Muscle layer of duodenum (tissue), 2 donors: ENCODE measurements at regions not wholly inside any gene's neighbourhood (a gene's known extent, or its start where the extent isn't known, plus 50 kb on each side); places are given as distances from the start of the nearest gene placed in this dataset.
A peak's percentile ranks its signal among the peaks of the same experiment; 100 is the strongest.

Experiments
- H3K27ac ChIP-seq: one replicate; pipeline ENCODE4 v1.7.0; 2013; ENCODE audit warnings: mild to moderate bottlenecking, low read length
- H3K27me3 ChIP-seq: one replicate; pipeline ENCODE4 v1.7.0; 2013; ENCODE audit warnings: low read depth, mild to moderate bottlenecking, control low read depth, low read length
- H3K36me3 ChIP-seq, 2 donors: one replicate each; pipeline ENCODE4 v1.7.0; 2013; ENCODE audit warnings: low read length in 2 of 2, control low read depth in 1 of 2, mild to moderate bottlenecking in 1 of 2; ENCODE audit not compliant: insufficient read depth in 2 of 2, control insufficient read depth in 1 of 2
- H3K4me1 ChIP-seq, 2 donors: one replicate each; pipeline ENCODE4 v1.7.0; 2013; ENCODE audit warnings: low read length in 2 of 2, mild to moderate bottlenecking in 2 of 2, control low read depth in 1 of 2, moderate library complexity in 1 of 2; ENCODE audit not compliant: insufficient read depth in 2 of 2, control insufficient read depth in 1 of 2
- H3K4me3 ChIP-seq, 2 donors: one replicate each; pipeline ENCODE4 v1.7.0; 2013; ENCODE audit warnings: low read length in 2 of 2, low read depth in 1 of 2, mild to moderate bottlenecking in 1 of 2
- H3K9me3 ChIP-seq, 2 donors: one replicate each; pipeline ENCODE4 v1.7.0; 2013; ENCODE audit warnings: low read length in 2 of 2, control low read depth in 1 of 2, mild to moderate bottlenecking in 1 of 2; ENCODE audit not compliant: control insufficient read depth in 1 of 2
- donor health status: healthy.

- H3K27ac ChIP-seq, result no peak overlapping the region
- no peak overlapping the region for H3K4me3 ChIP-seq
- H3K27me3 ChIP-seq, result no peaks in the 10 kb centered on the region
- H3K9me3 ChIP-seq, result no peaks in the 10 kb centered on the region
- no peaks in the 10 kb centered on the region for H3K36me3 ChIP-seq
- no peaks in the 10 kb centered on the region for H3K4me1 ChIP-seq
Observed at GRCh38 chr1:87568911-87569310, 240.2 kb downstream of the LMO4 start.

DNA sequence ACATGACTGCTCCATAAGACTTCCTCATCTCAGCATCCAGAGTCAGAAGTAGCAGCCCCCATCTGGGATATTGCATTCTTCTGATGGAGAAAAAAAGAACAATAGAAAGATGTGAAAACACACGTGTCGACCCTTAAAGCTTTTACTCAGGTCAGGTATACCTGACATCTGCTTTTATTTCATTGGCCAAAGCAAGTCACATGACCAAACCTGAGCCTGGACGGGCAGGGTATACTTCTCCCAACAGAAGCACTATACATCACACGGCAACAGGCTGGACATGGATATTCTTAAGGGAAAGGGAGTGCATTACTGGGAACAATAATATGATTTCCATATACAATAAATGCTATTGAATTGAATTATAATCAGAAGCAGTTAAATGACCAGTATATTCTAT, 243.3 kb downstream of the LMO4 start:
- no peaks in the 10 kb centered on the region for H3K4me1 ChIP-seq
- no peaks in the 10 kb centered on the region for H3K36me3 ChIP-seq
- no peak overlapping the region for H3K27ac ChIP-seq
- no peaks in the 10 kb centered on the region for H3K9me3 ChIP-seq
- no peak overlapping the region for H3K4me3 ChIP-seq
- no peaks in the 10 kb centered on the region for H3K27me3 ChIP-seq

- H3K36me3 ChIP-seq, result no peaks in the 10 kb centered on the region
- no peaks in the 10 kb centered on the region for H3K9me3 ChIP-seq
- no peaks in the 10 kb centered on the region for H3K4me1 ChIP-seq
- H3K4me3 ChIP-seq, result no peak overlapping the region
- H3K27ac ChIP-seq, result no peak overlapping the region
- no peaks in the 10 kb centered on the region for H3K27me3 ChIP-seq
Observed at GRCh38 chr1:87572891-87573290, 244.2 kb downstream of the LMO4 start.

DNA sequence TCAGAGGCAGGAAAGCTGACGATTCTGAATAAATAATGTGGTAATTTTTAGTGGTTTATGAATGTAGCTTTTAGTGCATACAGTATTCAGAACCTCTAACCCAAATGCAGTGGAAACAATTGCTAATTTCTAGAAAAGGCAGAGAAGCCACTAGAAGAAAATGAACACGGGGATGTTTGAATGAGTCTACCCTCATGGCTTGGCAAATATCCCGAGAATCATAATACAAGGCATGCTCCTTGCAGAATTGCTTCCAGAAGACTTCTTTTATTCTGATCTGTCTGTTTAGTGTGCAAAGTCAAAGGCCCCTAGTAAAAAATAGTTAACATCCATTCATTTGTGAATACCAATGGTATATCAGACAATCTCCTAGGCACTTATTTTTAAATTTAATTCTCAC, 246.8 kb downstream of the LMO4 start:
- no peak overlapping the region for H3K4me3 ChIP-seq
- H3K9me3 ChIP-seq, result no peaks in the 10 kb centered on the region
- no peaks in the 10 kb centered on the region for H3K36me3 ChIP-seq
- no peak overlapping the region for H3K27ac ChIP-seq
- no peaks in the 10 kb centered on the region for H3K27me3 ChIP-seq
- no peaks in the 10 kb centered on the region for H3K4me1 ChIP-seq

DNA sequence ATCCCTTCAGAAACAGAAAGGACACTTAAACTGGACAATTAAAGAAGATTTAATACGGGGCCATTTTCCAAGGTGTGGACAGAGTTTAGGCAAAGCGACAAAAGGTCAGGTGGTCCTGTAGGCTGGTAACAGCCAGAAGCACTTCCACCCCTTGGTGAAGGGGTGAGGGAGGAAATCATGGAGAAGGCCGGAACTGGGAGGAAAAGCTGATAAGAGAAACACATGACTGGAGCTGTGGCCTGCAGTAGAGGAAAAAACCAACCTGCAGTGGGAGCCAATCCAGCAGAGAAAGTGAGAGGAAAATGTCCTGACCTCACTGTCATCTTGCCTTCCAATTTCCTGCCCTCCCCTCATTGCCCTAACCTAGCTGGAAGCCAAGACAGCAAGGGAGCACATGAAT, 249.8 kb downstream of the LMO4 start:
- H3K9me3 ChIP-seq, result no peaks in the 10 kb centered on the region
- H3K27me3 ChIP-seq, result no peaks in the 10 kb centered on the region

GRCh38 chr1:87583459-87583858, 254.8 kb downstream of the LMO4 start:
- Histone ChIP-seq H3K9me3 (no peaks in the 10 kb centered on the region), H3K4me3 (no peak overlapping the region), H3K27me3 (no peaks in the 10 kb centered on the region), H3K27ac (no peak overlapping the region), H3K4me1 (peaks cover 0 to 9% of the 10 kb centered on the region in 2 donors), H3K36me3 (no peaks in the 10 kb centered on the region)

More for the DNA sequence above, 249.8 kb downstream of the LMO4 start:
- Histone ChIP-seq H3K36me3 (no peaks in the 10 kb centered on the region), H3K27ac (no peak overlapping the region), H3K4me3 (no peak overlapping the region), H3K4me1 (no peaks in the 10 kb centered on the region)

DNA sequence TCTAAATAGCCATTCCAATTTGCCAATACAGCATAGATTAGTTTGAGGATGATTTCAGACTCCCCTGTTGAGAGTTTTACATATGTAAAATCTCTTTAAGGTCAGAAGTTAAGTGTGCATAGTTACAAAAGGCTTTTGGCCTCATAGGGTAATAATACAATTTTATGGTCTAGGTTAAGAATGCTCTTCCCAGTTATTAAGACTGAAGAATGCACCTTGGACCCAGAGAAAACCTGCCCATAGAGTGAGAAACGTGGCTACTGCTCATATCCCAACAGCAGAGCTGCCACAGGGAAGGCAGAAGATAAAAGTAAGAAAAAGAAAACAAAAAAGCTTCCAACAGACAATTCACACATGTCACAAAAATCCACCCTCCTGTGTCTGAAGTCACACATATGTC, 255.9 kb downstream of the LMO4 start:
- Histone ChIP-seq H3K4me1 (peaks cover 0 to 15% of the 10 kb centered on the region in 2 donors), H3K27me3 (no peaks in the 10 kb centered on the region), H3K4me3 (no peak overlapping the region), H3K27ac (no peak overlapping the region), H3K9me3 (no peaks in the 10 kb centered on the region), H3K36me3 (no peaks in the 10 kb centered on the region)

DNA sequence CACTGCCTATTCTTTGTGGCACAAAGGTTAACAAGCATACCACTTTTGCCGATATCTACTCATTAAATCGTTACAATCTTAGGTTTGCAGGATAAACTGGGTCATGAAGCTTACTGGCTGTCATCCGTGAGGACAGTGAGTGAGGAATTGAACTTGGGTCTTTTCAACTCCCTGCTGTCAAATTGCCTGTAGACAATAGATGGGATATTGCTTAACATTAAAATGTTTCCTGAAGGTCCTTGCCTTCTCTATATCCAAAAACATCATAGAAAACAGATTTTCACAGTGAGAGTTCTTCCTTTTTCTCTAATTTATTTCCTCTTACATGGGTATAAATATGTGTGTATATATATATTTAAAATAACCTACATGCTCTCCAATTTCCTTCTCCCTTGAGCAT, 257.8 kb downstream of the LMO4 start:
- Histone ChIP-seq H3K27me3 (no peaks in the 10 kb centered on the region), H3K27ac (no peak overlapping the region), H3K4me1 (peaks cover 0 to 26% of the 10 kb centered on the region in 2 donors), H3K9me3 (no peaks in the 10 kb centered on the region), H3K4me3 (no peak overlapping the region), H3K36me3 (no peaks in the 10 kb centered on the region)

DNA sequence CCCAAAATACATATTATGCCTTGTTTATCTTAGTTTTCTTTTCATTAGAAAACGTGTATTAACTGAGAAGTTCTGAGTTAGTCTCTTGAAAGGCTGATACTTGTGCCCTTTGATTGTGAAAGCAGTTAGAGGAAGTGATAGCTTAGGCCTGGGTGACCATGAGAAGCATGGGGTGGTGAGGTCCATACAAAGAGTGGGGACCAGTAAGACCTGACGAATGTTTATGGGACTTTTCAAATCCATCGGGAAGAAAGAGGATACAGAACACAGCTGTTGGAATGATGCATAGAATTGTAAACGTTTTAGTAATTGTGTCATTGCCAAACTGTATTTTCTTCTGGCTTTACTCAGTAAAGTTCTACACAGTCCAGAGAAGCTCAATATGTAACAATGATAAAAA, 259.8 kb downstream of the LMO4 start:
- Histone ChIP-seq H3K4me1 (peaks cover 0 to 26% of the 10 kb centered on the region in 2 donors), H3K36me3 (no peaks in the 10 kb centered on the region), H3K4me3 (no peak overlapping the region), H3K27ac (no peak overlapping the region), H3K9me3 (no peaks in the 10 kb centered on the region), H3K27me3 (no peaks in the 10 kb centered on the region)

DNA sequence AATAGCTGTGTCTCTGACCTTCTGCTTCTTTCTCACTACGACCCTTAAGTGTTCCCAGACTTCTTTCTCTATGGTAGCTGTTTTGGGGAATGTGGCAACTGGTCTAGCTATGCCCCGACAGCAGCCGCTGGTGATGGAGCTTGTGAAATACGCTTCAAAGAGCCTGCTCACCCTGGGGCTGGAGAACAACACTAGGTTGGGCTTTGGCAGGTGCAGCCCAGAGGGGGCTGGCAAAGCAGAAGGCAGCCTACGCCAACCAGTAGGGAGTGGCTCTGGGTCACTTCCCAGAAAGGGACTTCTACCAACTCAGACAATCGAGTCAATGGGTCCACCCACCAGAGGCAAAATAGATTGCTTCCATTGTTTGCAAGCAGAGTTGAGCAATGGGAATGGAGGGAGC, 262.8 kb downstream of the LMO4 start:
- Histone ChIP-seq H3K27ac (no peak overlapping the region), H3K4me3 (no peak overlapping the region), H3K4me1 (peaks cover 9 to 36% of the 10 kb centered on the region in 2 donors), H3K27me3 (no peaks in the 10 kb centered on the region), H3K36me3 (no peaks in the 10 kb centered on the region), H3K9me3 (no peaks in the 10 kb centered on the region)

DNA sequence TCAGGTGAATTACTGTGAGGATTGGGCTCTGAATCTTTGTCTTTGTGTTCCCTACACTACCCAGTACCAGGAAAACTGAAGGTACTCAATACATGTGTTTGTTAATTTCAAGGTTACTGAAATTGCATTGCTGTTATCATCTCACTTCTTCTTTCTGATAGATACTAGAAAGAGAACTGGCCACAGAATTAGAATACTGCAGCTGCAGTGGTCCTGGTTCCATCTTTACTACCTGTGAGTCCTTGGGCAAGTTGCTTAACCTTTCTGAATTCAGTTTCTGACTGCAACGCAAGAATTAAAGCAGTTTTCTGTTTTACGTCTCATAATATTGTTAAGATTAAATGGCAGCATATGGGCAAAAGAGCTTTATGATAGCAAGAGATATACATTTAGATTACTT, 263.5 kb downstream of the LMO4 start:
- H3K27me3 ChIP-seq, result no peaks in the 10 kb centered on the region
- H3K4me1 ChIP-seq, result peaks cover 9 to 36% of the 10 kb centered on the region in 2 donors
- H3K9me3 ChIP-seq, result no peaks in the 10 kb centered on the region
- no peak overlapping the region for H3K4me3 ChIP-seq
- no peak overlapping the region for H3K27ac ChIP-seq
- H3K36me3 ChIP-seq, result no peaks in the 10 kb centered on the region

- Histone ChIP-seq H3K36me3 (no peaks in the 10 kb centered on the region), H3K27ac (peak overlapping the region; percentile 39), H3K27me3 (no peaks in the 10 kb centered on the region), H3K4me1 (peaks cover 9 to 27% of the 10 kb centered on the region in 2 donors), H3K4me3 (peak overlapping the region; percentile 9 to 10), H3K9me3 (no peaks in the 10 kb centered on the region)
Observed at GRCh38 chr1:87594736-87595383, 266.2 kb downstream of the LMO4 start.
